Mucosa of descending colon (tissue), 3 donors: ENCODE measurements at regions not wholly inside any gene's neighbourhood (a gene's known extent, or its start where the extent isn't known, plus 50 kb on each side); places are given as distances from the start of the nearest gene placed in this dataset.
"Not testable (repeated sequence)": the region's sequence is repeated elsewhere in the genome, so short reads cannot be mapped to it uniquely, and the experiment has no call there.

Experiments
- ATAC-seq: fragments of 200-7000 bp; cut with Tn5 transposase; one replicate; pipeline ENCODE4 v1.9.1; 2020; ENCODE audit warnings: mild to moderate bottlenecking, moderate library complexity
- DNase-seq, 3 donors: peaks; one replicate each; pipeline ENCODE4 v3.0.0-alpha.2; 2020
- H3K36me3 ChIP-seq: fragments of 200-600 bp; one replicate; pipeline ENCODE4 v1.8.0; 2021; ENCODE audit warnings: low read depth, mild to moderate bottlenecking
- H3K4me1 ChIP-seq: fragments of 200-600 bp; one replicate; pipeline ENCODE4 v1.8.0; 2021; ENCODE audit warnings: low read depth, mild to moderate bottlenecking
- H3K4me3 ChIP-seq: fragments of 200-600 bp; one replicate; pipeline ENCODE4 v1.8.0; 2021; ENCODE audit warnings: mild to moderate bottlenecking
- H3K9me3 ChIP-seq: fragments of 200-600 bp; one replicate; pipeline ENCODE4 v1.8.0; 2021; ENCODE audit warnings: mild to moderate bottlenecking
- intact Hi-C, 2 donors: fragments of 100-400 bp; cut with DNase I in 1 of 2; cut with micrococcal nuclease in 1 of 2; formaldehyde crosslinking; loops; one replicate each; pipeline versions ENCODE4 v1.11.0 to v1.11.1; 2022; cut with DNase I, micrococcal nuclease
- TF ChIP-seq, protein P1 (sequence below): fragments of 200-600 bp; IDR thresholded peaks from one replicate; pipeline ENCODE4 v1.8.0; 2022; ENCODE audit warnings: antibody characterized with exemption, mild to moderate bottlenecking
- donor health status: DM: no; HTN: no; CAD: no; lungs with moderate emphysema.
- donor health status: DM: no; HTN: no; CAD: no.
- donor health status: DM: no; HTN: yes; CAD: no.

DNA sequence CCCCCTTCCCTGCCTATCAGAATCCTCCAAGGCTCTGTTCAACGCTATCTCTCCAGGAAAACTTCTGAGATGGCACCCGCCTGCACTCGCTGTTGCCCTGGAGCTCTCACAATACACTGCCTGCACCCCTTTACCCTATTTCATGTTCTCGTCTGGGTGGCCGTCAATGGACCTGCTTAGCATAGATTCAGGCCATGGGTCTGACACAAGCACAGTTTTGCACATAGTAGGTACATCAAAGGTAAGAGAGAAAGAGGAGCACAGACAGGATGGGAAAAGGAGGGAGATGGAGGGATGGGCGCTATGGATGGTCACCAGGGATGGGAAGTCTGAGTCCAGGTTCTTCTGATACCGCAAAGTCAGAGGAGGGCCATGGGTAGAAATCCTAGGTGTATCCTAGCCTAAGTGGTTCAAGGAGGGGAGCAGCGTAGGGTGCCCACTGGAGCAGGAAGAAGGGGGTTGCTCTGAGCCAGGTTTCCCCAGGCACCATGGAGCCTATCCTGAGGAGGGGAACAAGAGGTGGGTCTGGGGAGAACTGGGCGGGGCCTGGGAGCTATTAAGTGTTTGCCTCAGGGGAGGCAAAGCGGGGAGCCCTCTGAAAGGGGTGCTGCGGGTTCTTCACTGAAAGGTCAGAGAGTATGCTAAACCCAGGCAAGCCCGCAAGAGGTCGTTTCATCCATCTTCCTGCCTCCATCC is 89.3 kb downstream of the MRPL14 start:
- Histone ChIP-seq H3K4me1 (no peaks in the 10 kb centered on the region), H3K4me3 (no peak overlapping the region), H3K36me3 (no peaks in the 10 kb centered on the region), H3K9me3 (no peaks in the 10 kb centered on the region)
- DNase-seq (no peak), ATAC-seq (no peak)
- TF ChIP-seq, protein P1, sequence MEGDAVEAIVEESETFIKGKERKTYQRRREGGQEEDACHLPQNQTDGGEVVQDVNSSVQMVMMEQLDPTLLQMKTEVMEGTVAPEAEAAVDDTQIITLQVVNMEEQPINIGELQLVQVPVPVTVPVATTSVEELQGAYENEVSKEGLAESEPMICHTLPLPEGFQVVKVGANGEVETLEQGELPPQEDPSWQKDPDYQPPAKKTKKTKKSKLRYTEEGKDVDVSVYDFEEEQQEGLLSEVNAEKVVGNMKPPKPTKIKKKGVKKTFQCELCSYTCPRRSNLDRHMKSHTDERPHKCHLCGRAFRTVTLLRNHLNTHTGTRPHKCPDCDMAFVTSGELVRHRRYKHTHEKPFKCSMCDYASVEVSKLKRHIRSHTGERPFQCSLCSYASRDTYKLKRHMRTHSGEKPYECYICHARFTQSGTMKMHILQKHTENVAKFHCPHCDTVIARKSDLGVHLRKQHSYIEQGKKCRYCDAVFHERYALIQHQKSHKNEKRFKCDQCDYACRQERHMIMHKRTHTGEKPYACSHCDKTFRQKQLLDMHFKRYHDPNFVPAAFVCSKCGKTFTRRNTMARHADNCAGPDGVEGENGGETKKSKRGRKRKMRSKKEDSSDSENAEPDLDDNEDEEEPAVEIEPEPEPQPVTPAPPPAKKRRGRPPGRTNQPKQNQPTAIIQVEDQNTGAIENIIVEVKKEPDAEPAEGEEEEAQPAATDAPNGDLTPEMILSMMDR = no peak
- intact Hi-C loops = no loop called here

DNA sequence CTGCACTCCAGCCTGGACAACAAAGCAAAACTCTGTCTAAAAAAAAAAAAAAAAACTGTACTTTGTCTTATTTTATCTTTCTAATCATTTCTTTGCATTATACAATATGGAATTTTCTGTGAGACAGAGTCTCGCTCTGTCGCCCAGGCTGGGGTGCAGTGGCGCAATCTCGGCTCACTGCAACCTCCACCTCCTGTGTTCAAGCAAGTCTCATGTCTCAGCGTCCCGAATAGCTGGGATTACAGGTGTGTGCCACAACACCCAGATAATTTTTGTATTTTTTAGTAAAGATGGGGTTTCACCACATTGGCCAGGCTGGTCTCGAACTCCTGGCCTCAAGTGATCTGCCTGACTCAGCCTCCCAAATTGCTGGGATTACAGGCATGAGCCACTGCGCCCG is 90.0 kb downstream of the MRPL14 start:
- H3K9me3 ChIP-seq, H3K4me1 ChIP-seq, ATAC-seq, H3K4me3 ChIP-seq, H3K36me3 ChIP-seq, DNase-seq, intact Hi-C loops: not testable (repeated sequence)

DNA sequence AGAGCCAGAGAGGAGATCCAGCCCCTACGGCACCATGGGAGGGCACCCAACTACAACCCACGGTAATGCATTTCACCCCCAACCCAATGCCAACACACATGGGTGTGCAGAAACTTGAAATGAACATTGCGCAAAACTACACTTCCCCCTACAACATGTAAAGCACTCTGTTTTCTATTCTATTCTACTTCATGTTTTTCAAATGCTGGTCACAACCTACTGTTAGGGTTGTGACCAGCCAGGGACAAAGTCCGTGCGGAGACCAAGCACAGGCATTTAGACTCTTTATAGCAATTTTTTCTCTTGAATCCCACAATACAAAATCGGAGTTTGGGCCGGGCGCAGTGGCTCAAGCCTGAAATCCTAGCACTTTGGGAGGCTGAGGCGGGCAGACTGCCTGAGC is 90.6 kb downstream of the MRPL14 start:
- Histone ChIP-seq H3K9me3 (no peaks in the 10 kb centered on the region), H3K4me1 (no peaks in the 10 kb centered on the region), H3K4me3 (no peak overlapping the region), H3K36me3 (no peaks in the 10 kb centered on the region)
- intact Hi-C loops = no loop called here
- DNase-seq = no peak
- TF ChIP-seq, protein P1 = no peak
- ATAC-seq = no peak

DNA sequence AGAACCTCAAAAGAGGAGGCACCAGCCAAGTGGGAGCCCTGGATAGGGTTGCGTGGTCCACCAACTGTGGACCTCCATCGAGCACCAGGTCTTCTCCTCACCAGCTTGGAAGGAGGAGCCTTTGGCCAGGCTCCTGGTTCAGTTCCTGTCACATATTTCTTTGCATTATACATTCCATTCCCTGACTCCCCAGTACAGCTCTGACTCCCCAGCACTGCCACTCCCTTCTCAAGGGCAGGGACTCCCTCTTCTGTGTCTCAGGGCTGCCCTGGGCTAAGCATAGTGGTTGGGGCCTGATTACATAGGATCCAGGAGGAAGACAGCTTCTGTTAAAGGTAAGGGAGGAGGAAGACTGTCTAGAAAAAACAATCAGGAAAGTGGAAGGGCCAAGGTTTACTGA is 91.1 kb downstream of the MRPL14 start:
- Histone ChIP-seq H3K4me1 (no peaks in the 10 kb centered on the region), H3K9me3 (no peaks in the 10 kb centered on the region), H3K36me3 (no peaks in the 10 kb centered on the region), H3K4me3 (no peak overlapping the region)
- intact Hi-C loops = no loop called here
- ATAC-seq = no peak
- DNase-seq = no peak
- TF ChIP-seq, protein P1 = no peak

DNA sequence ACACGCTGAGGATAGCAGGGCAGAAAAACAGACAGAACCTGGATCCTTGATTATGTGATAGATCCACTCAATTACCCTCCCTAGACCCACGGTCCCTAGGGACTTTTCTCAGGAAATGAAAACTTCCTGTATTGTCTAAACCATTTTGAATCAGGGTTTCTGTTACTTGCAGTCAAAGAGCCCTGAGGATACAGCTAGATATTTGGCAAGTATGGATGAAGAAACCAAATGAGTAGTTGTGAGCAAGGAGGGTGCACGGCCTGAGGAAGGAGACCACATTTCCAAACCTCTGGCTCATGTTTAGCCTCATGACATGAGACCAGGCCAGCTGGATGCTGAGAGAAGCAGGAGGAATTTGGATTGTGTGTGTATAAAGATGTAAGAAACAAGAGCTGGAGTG is 91.6 kb downstream of the MRPL14 start:
- Histone ChIP-seq H3K4me1 (no peaks in the 10 kb centered on the region), H3K4me3 (no peak overlapping the region), H3K36me3 (no peaks in the 10 kb centered on the region), H3K9me3 (no peaks in the 10 kb centered on the region)
- DNase-seq (no peak), ATAC-seq (no peak)
- intact Hi-C loops = no loop called here
- TF ChIP-seq, protein P1 = no peak

DNA sequence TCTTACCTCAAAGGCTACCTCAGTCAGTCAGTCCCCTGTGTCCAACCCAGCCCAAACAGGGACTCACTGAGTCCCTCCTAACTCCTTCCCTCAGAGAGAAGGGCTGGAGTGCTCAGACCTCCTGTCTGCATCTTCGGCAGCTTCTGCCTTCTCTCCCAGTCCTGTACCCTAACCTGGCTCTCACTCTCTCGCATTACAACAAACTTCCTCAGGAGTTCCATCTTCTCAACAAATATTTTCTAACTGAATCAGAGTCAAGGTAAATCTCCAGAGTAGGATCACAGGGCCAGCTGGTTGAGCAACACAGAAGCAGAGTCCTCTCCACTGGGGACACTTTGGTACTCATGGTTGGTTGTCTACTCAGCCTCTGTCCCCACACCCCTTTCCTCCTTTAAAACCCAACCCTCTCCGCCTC is 92.3 kb downstream of the MRPL14 start:
- intact Hi-C loops = no loop called here
- no peak overlapping the region for H3K4me3 ChIP-seq
- H3K36me3 ChIP-seq = no peaks in the 10 kb centered on the region
- TF ChIP-seq, protein P1 = no peak
- no peaks in the 10 kb centered on the region for H3K9me3 ChIP-seq
- ATAC-seq = no peak
- peak in 1 of 3 donors; percentile 13 for DNase-seq
- no peaks in the 10 kb centered on the region for H3K4me1 ChIP-seq
